ENCODE measurements at regions not wholly inside any gene's neighbourhood (a gene's known extent, or its start where the extent isn't known, plus 50 kb on each side); places are given as distances from the start of the nearest gene placed in this dataset.
A peak's percentile ranks its signal among the peaks of the same experiment; 100 is the strongest.

GRCh38 chr22:20637750-20638506 lies 130.5 kb downstream of the MED15 start:
- no peak for DNase-seq

DNA sequence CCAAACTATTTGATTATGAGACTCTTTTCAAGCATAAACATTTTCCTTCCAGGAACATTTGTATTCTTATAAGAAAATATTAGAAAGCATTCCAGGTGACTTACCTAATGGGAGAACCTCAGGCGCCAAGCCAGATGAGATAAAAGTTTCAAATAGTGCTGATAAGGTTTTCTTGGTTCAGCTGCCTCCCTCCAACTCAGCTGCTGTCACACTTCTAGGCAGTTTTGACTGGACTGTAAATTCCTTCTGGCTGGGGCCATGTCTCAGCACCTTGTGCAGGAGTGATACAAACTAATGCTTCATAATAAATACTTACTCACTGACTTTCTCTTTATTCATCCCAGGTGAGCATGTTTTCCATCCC lies 131.1 kb downstream of the MED15 start:
- peak; percentile 26 for DNase-seq

DNA sequence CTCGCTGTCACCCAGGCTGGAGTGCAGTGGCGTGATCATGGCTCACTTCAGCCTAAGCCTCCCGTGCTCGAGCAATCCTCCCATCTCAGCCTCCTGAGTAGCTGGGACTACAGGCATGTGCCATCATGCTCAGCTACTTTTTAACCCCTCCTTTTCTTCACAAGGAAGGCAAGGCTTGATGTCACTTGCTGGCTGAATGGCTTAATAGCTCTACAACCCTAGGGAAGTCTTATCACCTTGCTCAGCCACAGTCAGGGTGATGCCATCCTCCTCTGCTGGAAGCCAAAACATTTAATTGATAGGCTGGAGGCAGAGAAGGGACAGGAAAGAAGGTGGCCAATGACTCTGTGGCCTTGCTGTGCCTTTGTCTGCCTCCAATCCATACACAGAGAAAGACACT lies 131.9 kb downstream of the MED15 start:
- DNase-seq, result peak; percentile 35

DNA sequence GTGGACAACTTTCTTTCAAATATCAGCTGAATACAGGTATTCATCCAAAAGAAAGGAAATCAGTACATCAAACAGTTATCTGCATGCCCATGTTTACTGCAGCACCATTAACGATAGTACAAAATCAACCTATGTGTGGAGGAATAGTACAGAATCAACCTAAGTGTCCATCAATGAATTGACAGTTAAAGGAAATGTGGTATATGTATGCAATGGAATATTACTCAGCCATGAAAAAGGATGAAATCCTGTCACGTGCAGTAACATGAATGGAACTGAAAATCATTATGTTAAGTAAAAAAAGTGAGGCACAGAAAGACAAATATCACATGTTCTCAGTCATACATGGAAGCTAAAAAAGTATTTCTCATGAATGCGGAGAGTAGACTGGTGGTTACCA lies 132.3 kb downstream of the MED15 start:
- no peak for DNase-seq

- peak; percentile 17 for DNase-seq
These were observed 132.6 kb upstream of the SERPIND1 start for GRCh38 chr22:20641198-20641892.

DNA sequence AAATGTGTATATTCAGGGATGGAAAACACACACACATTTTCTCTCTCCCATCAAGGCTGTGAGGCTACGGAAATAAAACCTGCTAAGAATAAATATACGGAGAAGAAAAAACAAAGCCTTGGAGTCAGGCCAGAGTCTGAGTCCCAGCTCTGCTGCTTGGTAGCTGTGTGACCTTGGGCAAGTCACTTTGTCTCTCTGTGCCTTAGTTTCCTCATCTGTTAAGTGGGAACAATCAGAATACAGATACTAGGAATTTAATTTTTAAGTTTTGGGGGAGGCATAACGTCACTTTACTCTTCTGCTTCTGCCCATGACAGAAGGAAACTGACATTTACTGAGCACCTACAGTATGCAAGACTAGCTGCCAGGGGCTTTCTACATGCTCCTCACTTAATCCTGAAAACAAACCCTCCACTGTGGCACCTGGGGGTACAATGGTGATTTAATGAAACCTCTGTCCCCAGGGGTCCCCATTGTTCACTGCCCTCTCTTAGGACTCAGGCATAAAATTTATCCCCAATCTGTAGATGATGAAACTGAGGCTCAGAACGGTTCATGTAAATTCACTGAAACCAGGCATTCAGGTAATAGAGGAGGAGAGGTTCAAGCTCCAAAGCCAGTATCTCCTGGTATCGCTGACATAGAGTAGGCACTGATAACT lies 131.9 kb upstream of the SERPIND1 start:
- DNase-seq, result no peak

- no peak for DNase-seq
These were observed 131.2 kb upstream of the SERPIND1 start for GRCh38 chr22:20642668-20643179.

DNA sequence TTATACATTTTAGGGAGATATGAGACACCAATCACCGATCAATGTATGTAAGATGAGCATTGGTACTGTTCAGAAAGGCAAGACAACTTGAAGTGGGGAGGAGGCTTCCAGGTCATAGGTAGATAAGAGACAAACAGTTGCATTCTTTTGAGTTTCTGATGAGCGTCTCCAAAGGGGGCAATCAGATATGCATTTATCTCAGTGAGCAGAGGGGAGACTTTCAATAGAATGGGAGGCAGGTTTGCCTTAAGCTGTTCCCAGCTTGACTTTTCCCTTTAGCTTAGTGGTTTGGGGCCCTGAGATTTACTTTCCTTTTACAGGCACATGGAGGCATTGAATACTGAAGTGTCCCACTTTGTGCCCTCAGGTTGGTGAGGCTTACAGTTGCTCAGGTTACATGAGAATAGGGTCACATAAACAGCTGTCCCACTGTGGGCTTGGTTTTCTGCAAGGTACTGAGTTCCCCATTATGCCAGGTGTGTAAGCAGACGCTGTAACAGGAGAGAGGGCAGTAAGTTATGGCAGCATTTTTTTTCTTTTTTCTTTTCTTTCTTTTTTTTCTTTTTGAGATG lies 129.8 kb upstream of the SERPIND1 start:
- DNase-seq, result no peak

DNA sequence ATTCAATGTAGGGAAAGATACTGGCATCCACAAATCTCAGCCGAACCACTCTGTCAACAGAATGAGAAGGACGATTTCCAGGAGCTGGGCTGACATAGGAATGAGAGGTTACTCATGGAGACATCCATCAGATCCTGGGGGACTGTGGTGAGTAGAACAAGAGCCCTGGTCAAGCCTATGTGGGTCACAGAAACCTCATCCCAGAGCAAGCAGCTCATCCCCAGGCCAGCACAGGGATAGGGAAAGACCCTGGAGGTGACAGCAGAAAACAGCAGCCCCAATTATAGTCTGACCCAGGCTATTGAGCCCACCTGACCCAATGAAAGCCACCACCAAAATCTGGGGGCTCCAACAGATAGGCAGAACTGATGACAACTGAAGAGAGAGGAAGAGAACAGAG lies 128.0 kb upstream of the SERPIND1 start:
- no peak for DNase-seq

DNA sequence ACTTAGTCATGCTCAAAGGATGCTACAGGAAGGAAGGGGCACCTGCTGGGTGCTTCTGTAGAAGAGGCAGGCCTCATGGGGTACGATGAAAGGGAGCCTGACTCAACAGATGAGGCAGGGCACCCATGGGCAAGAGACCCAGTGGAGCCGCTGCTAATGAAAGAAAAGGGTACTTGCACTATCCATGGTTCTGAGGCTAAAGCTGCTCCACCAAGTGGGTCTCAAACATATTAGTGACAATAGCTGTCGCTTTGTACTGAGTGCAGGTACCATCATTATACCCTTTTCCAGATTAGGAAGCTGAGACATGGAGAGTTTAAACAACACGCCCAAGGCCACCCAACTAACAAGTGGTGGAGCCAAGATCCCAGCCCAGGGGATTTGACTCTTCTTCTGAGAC lies 127.5 kb upstream of the SERPIND1 start:
- DNase-seq, result no peak

DNA sequence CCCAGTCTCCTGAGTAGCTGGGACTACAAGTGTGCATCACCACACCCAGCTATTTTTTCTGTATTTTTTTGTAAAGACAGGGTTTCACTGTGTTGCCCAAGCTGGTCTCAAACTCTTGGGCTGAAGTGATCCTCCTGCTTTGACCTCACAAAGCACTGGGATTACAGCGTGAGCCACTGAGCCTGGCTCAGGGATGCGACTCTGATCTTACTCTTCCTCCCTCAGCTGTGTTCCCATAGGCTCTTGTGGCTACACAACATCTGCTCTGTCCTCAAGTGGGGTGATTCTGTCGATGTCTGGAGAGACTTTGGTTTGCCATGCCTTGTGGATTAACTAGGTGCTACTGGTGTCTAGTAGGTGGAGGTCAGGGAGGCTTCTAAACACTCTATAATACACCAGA lies 127.0 kb upstream of the SERPIND1 start:
- DNase-seq, result no peak

DNA sequence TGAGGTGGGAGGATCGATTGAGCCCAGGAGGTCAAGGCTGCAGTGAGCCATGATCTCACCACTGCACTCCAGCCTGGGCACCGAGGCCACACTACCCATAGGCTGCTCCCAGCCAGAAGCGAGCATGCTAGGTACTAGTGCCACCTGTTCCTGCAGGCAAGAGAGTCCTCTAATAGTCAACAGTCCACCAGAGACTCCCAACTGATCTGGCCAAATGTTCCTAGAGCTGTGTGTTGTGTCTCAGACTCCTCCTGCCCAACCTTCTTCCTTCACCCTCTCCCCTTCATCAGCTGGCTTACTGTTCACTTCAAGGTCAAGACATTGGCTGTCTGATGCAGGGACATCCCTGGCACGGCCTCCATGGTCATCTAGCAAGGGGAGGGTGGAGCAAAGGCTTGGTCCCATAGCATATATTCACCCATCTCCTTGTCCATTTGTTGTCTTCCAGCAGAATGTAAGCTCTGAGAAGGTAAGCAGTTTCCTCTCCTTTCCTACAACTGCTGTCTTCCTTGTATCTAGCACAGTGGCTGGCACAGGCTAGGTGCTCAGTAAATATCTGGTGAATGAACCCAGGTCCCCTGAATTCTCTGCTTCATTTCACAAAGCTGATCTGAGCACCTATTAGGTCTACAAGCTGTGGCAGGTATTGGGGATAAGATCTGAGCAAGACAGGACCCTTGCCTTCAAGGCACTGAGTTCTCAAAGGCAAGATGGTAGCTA lies 126.2 kb upstream of the SERPIND1 start:
- DNase-seq, result no peak

- no peak for DNase-seq
These were observed 125.5 kb upstream of the SERPIND1 start for GRCh38 chr22:20648306-20648903.

DNA sequence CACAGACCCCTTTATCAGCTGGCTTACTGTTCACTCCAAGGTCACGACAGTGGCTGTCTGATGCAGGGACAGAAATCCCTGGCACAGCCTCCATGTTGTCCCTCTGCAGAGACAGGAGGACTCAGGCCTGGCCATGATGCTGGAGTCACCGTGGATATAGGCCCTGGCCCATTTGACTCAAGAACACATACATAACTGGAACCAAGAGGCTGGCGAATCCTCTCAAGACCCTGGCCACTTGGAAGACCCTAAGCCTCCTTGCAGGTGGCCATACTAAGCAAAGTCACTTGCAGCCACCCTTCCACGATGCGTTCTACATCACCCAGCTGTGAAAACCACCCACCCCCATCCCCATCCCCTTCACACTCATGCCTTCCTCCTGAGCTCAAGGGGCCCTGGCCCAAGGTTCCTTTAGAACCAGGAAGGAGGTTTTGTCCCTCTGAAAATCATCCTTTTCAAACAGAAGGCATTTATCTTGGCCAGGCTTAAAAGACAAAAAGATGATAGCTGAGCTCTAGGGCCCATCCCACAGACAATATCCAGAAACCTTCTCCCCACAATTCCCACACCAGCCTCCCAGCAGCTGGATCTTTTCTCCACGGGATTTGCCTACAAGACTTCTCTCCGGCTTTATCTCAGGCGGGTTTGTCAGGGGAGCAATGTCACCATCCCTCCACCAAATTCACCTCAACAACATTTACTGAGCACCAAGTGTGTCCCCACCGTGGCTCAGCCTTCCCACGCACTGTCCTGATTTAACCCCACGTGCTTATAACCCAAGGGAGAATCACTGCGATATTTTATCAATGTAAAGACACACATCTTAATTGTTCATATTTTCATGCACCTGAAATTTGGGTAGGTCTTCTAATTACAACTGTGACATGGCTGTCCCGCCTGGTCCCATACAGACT lies 123.4 kb upstream of the SERPIND1 start:
- DNase-seq, result no peak

DNA sequence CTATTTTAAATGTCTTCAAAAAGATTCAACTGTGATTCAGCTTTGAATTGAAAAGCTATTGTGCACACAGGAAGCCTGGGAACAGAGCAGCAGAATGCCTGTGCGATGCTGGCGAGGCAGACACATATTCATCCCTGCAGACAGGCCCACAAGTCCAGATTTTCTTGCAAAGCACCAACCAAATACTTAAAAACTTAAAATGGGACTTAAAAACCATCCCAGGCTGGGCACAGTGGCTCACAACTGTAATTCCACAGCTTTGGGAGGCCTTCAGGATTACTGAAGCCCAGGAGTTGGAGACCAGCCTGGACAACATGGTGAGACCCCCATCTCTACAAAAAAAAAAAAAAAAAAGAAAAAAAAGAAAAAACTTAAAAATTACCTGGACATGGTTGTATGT lies 122.6 kb upstream of the SERPIND1 start:
- DNase-seq, result no peak

GRCh38 chr22:20652130-20652529 lies 121.8 kb upstream of the SERPIND1 start:
- no peak for DNase-seq

- DNase-seq, result no peak
These were observed 121.3 kb upstream of the SERPIND1 start for GRCh38 chr22:20652582-20652981.

- no peak for DNase-seq
These were observed 120.7 kb upstream of the SERPIND1 start for GRCh38 chr22:20653012-20653794.

GRCh38 chr22:20653795-20654342 lies 120.0 kb upstream of the SERPIND1 start:
- DNase-seq, result no peak

Measured in activated CD8-positive, alpha-beta memory T cell treated with anti-CD3 and anti-CD28 coated beads, Interleukin-2, amount 50 U/mL, for 48 hours (primary cell).